IPS-18a (cell line): ENCODE measurements at regions not wholly inside any gene's neighbourhood (a gene's known extent, or its start where the extent isn't known, plus 50 kb on each side); places are given as distances from the start of the nearest gene placed in this dataset.
A peak's percentile ranks its signal among the peaks of the same experiment; 100 is the strongest.

Experiments
- H3K27ac ChIP-seq: one replicate; pipeline ENCODE4 v1.5.1; 2013; ENCODE audit warnings: low read length
- H3K27me3 ChIP-seq: one replicate; pipeline ENCODE4 v1.6.1; 2013; ENCODE audit warnings: mild to moderate bottlenecking, low read length; ENCODE audit not compliant: control insufficient read depth, insufficient read depth
- H3K36me3 ChIP-seq: one replicate; pipeline ENCODE4 v1.6.1; 2013; ENCODE audit warnings: low read depth, low read length; ENCODE audit not compliant: control insufficient read depth
- H3K4me1 ChIP-seq: one replicate; pipeline ENCODE4 v1.6.1; 2013; ENCODE audit warnings: low read depth, low read length; ENCODE audit not compliant: control insufficient read depth
- H3K4me3 ChIP-seq: one replicate; pipeline ENCODE4 v1.5.1; 2013; ENCODE audit warnings: low read length
- H3K9ac ChIP-seq: one replicate; pipeline ENCODE4 v1.6.1; 2013; ENCODE audit warnings: mild to moderate bottlenecking, low read length, moderate library complexity
- H3K9me3 ChIP-seq: one replicate; pipeline ENCODE4 v1.6.1; 2013; ENCODE audit warnings: low read depth, low read length; ENCODE audit not compliant: control insufficient read depth

DNA sequence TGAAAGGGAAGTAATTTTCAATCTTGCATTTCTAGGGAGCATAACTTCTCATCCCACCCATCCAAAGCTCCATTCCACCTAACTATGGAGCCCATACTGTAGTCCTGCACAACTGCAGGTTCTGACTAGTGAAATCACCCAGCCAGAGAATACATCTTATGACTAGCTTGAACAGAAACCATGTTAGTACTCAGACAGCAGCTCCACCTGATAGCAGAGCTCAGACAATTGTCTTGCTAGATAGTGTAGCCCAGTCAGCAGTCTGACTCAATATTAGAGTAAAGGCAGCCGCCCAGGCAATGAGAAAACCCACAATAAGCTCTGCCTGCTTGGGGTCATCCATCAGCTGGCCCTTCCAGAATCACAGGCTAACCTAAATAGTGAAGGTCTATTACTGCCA is 544.7 kb upstream of the GBE1 start:
- Histone ChIP-seq H3K27me3 (no peaks in the 10 kb centered on the region), H3K9ac (no peak overlapping the region), H3K36me3 (no peaks in the 10 kb centered on the region), H3K4me3 (no peak overlapping the region), H3K27ac (no peak overlapping the region), H3K4me1 (no peaks in the 10 kb centered on the region), H3K9me3 (no peaks in the 10 kb centered on the region)

DNA sequence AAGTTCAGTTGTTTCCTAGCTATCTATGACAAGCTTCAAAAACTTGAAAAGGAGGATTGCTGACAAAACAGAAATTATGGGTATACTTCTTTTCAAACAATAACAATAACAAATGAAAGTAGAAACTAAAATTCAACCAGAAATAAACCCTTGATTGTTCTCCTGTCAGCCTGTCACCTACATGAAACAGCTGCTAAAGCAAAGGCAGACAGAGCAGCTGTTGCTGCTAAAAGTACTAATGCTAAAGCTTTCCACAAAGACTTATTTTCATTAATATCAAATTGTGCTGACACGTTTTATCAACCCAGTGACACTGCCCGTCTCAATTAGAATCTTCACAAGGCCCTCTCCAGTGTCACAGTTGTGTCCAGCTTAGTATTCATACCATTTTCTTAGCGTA is 533.2 kb upstream of the GBE1 start:
- no peak overlapping the region for H3K27ac ChIP-seq
- H3K4me3 ChIP-seq, result no peak overlapping the region

DNA sequence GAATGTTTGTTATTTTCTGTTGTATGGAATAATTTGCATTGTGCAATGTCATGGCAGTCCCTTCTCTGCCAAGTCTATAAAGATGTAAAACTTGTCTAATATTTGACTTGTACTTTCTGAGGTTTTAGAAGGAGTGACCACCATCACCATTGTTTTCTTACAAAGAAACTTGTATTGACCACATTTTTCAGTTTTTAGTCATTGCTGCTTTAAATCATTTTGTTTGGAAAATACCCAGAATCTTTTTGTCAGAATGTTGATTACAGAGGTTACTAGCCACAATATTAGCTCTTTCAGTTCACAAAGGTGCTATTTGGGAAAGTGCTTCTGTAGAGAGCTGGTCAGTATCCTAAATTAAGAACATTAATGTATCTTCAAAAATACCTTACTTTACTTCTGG is 532.4 kb upstream of the GBE1 start:
- Histone ChIP-seq H3K4me1 (no peaks in the 10 kb centered on the region), H3K36me3 (no peaks in the 10 kb centered on the region), H3K27me3 (no peaks in the 10 kb centered on the region), H3K9ac (no peak overlapping the region), H3K27ac (no peak overlapping the region), H3K9me3 (no peaks in the 10 kb centered on the region), H3K4me3 (no peak overlapping the region)

More for the DNA sequence above, 533.2 kb upstream of the GBE1 start:
- Histone ChIP-seq H3K36me3 (no peaks in the 10 kb centered on the region), H3K9me3 (no peaks in the 10 kb centered on the region), H3K9ac (no peak overlapping the region), H3K4me1 (no peaks in the 10 kb centered on the region), H3K27me3 (no peaks in the 10 kb centered on the region)

DNA sequence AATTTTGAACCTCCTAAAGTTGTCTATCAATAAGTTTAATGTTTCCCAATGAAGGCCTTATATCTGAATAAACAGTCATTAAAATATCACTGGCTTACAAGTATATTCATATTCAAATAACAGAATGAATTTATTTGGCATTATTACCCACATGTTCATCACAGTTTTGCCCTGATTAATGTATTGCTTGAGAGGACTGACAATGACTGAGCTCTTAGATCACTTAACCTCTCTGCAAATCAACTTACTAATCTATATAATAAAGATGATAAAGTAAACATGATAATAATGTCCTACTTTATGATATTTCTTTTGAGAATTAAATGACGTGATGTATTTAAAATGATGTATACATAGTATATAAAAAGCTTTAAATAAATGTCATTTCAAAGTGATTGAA is 532.0 kb upstream of the GBE1 start:
- Histone ChIP-seq H3K27ac (no peak overlapping the region), H3K9ac (no peak overlapping the region), H3K9me3 (no peaks in the 10 kb centered on the region), H3K36me3 (no peaks in the 10 kb centered on the region), H3K27me3 (no peaks in the 10 kb centered on the region), H3K4me3 (no peak overlapping the region), H3K4me1 (no peaks in the 10 kb centered on the region)

DNA sequence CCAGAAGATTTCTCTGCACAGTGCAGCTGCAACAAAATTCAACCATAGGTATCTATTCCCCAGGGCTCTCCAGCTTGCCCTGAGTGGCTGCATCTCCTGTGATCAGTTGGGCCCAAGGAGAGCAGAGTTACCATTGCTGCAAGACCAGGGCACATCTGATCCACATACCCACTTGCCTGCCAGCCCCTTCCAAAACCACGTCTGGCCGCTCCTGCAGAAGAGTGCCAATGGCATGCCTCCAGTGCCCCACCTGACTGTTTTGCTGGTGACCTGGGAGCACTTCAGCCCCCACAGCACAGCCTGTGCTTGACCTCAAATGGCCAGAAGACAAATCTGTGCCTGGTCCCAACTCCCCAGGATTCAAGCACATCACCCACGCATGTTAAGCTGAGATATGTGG is 526.1 kb upstream of the GBE1 start:
- Histone ChIP-seq H3K27ac (no peak overlapping the region), H3K27me3 (no peaks in the 10 kb centered on the region), H3K9me3 (no peaks in the 10 kb centered on the region), H3K36me3 (no peaks in the 10 kb centered on the region), H3K4me3 (no peak overlapping the region), H3K9ac (no peak overlapping the region), H3K4me1 (no peaks in the 10 kb centered on the region)

DNA sequence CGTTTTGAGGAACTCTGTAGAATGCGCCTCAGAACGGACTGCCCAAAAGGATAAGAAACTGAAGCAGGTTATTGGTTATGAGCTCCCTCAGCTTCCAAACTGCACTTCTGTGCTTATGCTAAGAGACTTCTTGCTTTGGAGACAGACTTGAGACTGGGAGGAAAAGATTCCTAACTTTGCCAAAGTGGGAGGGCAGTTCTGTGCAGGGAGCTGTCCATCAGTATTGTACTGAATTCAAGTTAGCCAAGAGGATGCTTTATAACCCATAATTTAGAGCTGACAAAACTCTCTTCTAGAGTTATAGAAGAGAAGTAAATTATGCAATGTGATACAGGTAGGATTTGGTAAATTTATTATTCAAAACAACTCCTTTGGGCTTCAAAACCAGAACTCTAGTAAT is 519.8 kb upstream of the GBE1 start:
- no peaks in the 10 kb centered on the region for H3K9me3 ChIP-seq
- no peaks in the 10 kb centered on the region for H3K36me3 ChIP-seq
- H3K9ac ChIP-seq, result no peak overlapping the region
- no peaks in the 10 kb centered on the region for H3K4me1 ChIP-seq
- no peak overlapping the region for H3K27ac ChIP-seq
- no peak overlapping the region for H3K4me3 ChIP-seq
- no peaks in the 10 kb centered on the region for H3K27me3 ChIP-seq

DNA sequence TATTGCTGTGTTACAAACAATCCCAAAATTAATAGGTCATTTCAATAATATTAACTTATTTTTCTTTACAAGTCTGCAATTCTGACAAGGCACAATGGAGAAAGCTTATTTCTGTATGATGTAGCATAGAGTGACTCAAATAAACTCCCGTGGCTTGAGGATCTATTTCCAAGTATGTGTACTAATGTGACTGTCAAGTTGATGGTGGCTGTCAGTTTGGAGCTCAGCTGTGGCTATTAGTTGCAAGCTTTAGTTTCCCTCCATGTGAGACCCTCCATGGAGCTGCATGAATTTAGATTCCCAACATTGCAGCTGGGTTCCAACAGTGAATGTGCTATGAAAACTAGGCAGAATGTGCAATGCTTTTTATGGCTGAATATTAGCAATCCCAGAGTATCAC is 515.5 kb upstream of the GBE1 start:
- H3K27ac ChIP-seq, result no peak overlapping the region
- no peaks in the 10 kb centered on the region for H3K9me3 ChIP-seq
- no peaks in the 10 kb centered on the region for H3K27me3 ChIP-seq
- H3K4me1 ChIP-seq, result no peaks in the 10 kb centered on the region
- H3K4me3 ChIP-seq, result no peak overlapping the region
- no peak overlapping the region for H3K9ac ChIP-seq
- no peaks in the 10 kb centered on the region for H3K36me3 ChIP-seq

DNA sequence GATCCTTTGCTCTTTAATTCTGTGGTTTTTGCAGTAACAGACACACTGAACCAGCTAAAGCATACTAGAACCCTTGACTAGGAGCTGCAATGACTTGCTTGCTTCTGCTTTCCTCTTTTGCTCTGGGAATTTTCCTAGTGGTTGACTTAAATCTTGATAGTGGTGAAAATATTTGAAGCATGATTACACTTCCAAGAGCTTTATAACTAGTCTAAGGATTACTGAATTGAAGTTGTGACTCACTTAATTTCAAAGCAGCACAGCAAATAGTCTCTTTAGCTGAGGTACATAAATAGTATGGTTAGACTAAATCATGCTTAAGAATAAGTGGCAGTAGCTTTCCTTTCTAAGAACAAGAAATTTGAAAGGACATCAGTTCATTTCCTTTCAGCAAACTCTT is 513.5 kb upstream of the GBE1 start:
- Histone ChIP-seq H3K27ac (no peak overlapping the region), H3K4me1 (no peaks in the 10 kb centered on the region), H3K9ac (no peak overlapping the region), H3K27me3 (no peaks in the 10 kb centered on the region), H3K4me3 (no peak overlapping the region), H3K9me3 (no peaks in the 10 kb centered on the region), H3K36me3 (no peaks in the 10 kb centered on the region)

DNA sequence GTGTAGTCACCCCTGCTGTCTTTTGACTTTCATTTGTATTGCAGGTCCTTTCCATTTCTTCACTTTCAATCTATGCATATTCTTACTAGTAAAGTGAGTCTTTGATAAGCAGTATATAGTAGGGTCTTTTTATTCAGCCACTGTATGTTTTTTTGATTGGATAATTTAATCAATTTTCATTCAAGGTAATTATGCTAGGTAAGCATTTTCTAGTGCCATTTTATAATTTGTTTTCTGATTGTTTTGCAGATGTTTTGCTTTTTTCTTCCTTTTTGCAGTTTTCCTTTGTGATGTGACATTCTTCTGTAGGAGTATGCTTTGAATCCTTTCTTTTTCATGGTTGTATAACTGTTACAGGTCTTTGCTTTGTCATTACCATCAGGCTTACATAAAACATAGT is 504.3 kb upstream of the GBE1 start:
- no peak overlapping the region for H3K27ac ChIP-seq
- no peaks in the 10 kb centered on the region for H3K27me3 ChIP-seq
- H3K9me3 ChIP-seq, result no peaks in the 10 kb centered on the region
- H3K4me3 ChIP-seq, result no peak overlapping the region
- H3K36me3 ChIP-seq, result no peaks in the 10 kb centered on the region
- no peak overlapping the region for H3K9ac ChIP-seq
- peaks cover 18% of the 10 kb centered on the region for H3K4me1 ChIP-seq

DNA sequence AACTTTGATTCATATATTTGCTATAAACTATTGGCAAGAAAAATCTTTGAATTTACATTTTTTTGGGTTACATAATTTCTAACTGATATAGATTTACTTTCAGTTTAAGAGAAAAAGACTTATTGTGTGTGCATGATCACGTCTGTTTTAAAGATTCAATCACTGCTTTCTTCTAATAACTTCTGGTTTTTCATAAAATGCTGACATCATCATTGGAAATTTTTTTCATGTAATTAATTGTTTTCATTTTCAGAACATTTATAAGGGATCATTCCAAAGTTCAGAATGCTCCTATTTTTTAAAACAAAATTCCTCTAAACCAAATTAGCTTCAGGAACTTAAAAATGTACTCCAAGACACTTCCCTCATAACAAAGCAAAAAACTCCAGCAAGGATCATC is 500.7 kb upstream of the GBE1 start:
- Histone ChIP-seq H3K9me3 (no peaks in the 10 kb centered on the region), H3K4me3 (no peak overlapping the region), H3K27me3 (no peaks in the 10 kb centered on the region), H3K27ac (peak overlapping the region; percentile 49), H3K36me3 (no peaks in the 10 kb centered on the region), H3K9ac (peak overlapping the region; percentile 28), H3K4me1 (peaks cover 18% of the 10 kb centered on the region)

DNA sequence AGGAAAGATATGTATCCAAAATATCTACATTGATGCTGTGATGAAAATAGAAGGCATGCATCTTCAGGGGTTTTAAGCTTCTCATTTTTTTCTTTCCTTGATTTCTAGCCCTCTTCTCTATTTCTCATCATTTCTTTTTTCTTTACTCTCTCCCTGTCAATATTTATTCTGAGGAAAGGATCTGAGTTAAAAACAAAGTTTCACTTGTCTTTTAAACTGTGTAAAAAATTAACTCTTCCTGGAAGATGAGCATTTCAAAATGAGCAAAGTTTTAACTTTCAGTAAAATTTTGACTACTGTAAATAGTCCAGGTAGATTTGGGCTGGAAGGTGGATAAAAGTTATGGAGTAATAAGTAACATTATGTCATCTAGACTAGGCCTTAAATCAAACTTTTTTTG is 500.2 kb upstream of the GBE1 start:
- Histone ChIP-seq H3K9me3 (no peaks in the 10 kb centered on the region), H3K27me3 (no peaks in the 10 kb centered on the region), H3K4me1 (peaks cover 18% of the 10 kb centered on the region), H3K4me3 (no peak overlapping the region), H3K9ac (no peak overlapping the region), H3K36me3 (no peaks in the 10 kb centered on the region), H3K27ac (no peak overlapping the region)

DNA sequence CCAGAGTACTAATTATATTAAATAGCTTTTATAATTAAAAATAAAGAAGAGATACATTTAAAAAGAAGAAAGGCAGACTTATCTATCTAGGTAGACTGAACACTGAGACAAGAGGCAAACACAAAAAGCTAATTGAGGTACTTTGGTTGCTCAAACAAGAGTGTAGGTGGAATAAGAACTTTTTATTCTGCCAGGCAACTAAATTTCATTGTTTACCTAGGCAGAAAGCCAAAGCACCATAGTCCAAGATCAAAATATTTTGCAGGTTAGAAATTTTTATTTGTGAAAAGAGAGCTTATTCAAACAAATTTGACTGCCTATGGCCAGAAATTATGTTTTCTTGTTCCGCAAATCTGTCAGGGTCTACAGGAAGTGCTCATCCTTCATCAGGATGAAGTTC is 499.6 kb upstream of the GBE1 start:
- no peaks in the 10 kb centered on the region for H3K9me3 ChIP-seq
- no peaks in the 10 kb centered on the region for H3K36me3 ChIP-seq
- no peak overlapping the region for H3K27ac ChIP-seq
- no peaks in the 10 kb centered on the region for H3K27me3 ChIP-seq
- H3K9ac ChIP-seq, result no peak overlapping the region
- peaks cover 13% of the 10 kb centered on the region for H3K4me1 ChIP-seq
- no peak overlapping the region for H3K4me3 ChIP-seq

DNA sequence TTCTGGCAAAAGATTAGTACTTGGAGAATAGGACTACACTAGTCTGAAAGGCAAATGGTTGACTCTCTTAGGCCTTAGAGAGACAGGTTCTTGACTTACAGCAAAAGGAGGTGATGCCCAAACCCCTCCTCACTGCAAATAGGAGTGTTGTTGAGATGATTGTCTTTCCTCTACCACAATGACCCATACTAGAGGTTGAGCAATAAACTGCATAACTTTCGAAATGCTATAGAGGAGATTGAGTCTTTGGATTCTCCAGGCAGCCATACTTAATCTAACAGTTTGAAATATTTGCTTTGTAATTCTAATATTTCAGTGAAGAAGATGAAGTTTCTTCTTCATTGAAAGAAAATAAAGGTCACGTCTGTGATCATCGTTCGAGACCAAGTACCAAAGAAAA is 498.5 kb upstream of the GBE1 start:
- Histone ChIP-seq H3K4me1 (peaks cover 9% of the 10 kb centered on the region), H3K9me3 (no peaks in the 10 kb centered on the region), H3K27ac (no peak overlapping the region), H3K27me3 (no peaks in the 10 kb centered on the region), H3K36me3 (no peaks in the 10 kb centered on the region), H3K9ac (no peak overlapping the region), H3K4me3 (no peak overlapping the region)
